ENCODE measurements at regions not wholly inside any gene's neighbourhood (a gene's known extent, or its start where the extent isn't known, plus 50 kb on each side); places are given as distances from the start of the nearest gene placed in this dataset.
"Not testable (repeated sequence)": the region's sequence is repeated elsewhere in the genome, so short reads cannot be mapped to it uniquely, and the experiment has no call there.

DNA sequence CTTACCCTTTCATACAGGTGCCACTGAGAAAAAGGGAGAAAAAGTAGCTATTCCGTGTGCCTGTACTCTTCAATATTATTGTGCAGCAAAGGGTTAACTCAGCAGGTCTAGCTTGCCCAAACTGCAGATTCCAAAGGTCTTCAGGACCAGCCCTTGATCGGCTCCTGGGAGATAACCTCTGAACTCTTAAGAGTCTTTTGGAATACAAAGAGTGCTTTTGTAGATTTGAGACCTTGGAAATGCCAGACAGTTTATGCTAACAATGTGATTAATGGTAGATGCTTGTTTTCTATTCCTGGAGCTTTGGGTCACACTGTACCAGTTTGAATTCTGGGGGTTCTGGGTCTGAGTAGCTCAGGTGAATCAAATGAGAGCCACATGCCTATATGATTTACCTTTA is 844.7 kb upstream of the MIR17HG start:
- no peak for DNase-seq (ENCODE audit: extremely low read depth, low read depth)
- TF ChIP-seq, protein P1, sequence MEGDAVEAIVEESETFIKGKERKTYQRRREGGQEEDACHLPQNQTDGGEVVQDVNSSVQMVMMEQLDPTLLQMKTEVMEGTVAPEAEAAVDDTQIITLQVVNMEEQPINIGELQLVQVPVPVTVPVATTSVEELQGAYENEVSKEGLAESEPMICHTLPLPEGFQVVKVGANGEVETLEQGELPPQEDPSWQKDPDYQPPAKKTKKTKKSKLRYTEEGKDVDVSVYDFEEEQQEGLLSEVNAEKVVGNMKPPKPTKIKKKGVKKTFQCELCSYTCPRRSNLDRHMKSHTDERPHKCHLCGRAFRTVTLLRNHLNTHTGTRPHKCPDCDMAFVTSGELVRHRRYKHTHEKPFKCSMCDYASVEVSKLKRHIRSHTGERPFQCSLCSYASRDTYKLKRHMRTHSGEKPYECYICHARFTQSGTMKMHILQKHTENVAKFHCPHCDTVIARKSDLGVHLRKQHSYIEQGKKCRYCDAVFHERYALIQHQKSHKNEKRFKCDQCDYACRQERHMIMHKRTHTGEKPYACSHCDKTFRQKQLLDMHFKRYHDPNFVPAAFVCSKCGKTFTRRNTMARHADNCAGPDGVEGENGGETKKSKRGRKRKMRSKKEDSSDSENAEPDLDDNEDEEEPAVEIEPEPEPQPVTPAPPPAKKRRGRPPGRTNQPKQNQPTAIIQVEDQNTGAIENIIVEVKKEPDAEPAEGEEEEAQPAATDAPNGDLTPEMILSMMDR (IDR thresholded peaks at IDR 0.05; ENCODE audit: low read depth, low read length), result no peak

DNA sequence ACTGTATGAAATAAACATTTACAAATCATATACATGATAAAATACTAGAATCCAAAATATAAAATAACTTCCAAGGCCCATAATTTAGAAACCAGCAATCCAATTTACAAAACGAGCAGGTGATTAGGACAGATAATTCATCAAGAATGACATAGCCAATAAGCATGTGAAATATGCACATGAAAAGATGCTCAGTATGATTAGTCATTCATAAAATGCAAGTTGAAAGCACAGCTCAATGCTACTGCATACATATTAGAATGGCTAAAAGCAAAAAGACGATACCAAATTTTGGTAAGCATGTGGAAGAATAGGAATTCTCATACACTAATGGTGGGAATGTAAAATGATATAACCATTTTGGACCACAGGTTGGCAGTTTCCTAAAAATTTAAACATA is 837.2 kb upstream of the MIR17HG start:
- TF ChIP-seq, protein P1 (IDR thresholded peaks at IDR 0.05; ENCODE audit: low read depth, low read length), result no peak
- no peak for DNase-seq (ENCODE audit: extremely low read depth, low read depth)

- no peak for DNase-seq (ENCODE audit: extremely low read depth, low read depth)
- TF ChIP-seq, protein P1 (IDR thresholded peaks at IDR 0.05; ENCODE audit: low read depth, low read length), result no peak
These were observed 835.6 kb upstream of the MIR17HG start for GRCh38 chr13:90511903-90512302.

DNA sequence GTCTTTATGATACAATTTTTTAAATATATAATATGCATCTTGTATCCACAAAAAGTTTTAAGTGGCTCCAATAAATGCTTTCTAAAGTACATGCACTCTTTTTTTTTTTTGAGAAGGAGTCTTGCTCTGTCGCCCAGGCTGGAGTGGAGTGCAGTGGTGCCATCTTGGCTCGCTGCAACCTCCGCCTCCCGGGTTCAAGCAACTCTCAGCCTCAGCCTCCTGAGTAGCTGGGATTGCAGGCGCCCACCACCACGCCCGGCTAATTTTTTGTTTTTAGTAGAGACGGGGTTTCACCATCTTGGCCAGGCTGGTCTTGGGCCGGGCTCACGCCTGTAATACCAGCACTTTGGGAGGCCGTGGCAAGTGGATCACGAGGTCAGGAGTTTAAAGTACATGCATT is 832.8 kb upstream of the MIR17HG start:
- not testable (repeated sequence) for DNase-seq (ENCODE audit: extremely low read depth, low read depth)

DNA sequence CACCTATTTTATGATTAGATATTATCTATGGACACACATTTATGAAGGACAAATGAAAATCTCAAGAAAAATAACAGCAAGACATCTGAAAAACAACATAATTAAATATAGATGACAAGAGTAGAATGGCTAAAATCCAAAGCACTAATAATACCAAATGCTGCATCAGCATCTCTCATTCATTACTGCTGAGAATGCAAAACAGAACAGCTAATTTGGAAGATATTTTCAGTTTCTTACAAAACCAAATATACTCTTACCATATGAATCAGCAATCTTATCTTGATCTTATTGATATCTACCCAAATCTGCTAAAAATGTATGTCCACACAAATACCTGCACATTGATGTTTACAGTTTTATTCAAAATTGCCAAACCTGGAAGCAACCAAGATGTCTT is 829.1 kb upstream of the MIR17HG start:
- TF ChIP-seq, protein P1 (IDR thresholded peaks at IDR 0.05; ENCODE audit: low read depth, low read length), result no peak
- no peak for DNase-seq (ENCODE audit: extremely low read depth, low read depth)

DNA sequence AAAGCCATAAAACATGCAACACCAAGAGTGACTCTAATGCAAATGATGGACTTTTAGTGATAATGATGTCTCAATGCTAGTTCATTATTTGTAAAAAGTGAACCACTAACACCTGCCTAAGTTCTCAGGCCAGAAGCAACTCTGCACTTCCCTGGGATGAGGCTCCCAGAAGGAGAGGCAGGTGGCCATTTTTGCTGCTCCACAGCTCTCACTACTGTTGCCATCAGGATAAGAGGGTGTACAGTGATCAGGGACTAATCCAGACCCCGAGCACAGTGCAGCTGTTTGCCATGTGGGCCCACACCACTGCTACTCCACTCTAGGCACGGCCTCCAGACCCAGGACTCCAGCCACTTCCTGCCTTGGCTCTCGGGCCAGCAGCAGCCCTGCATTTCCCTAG is 828.3 kb upstream of the MIR17HG start:
- no peak for DNase-seq (ENCODE audit: extremely low read depth, low read depth)
- TF ChIP-seq, protein P1 (IDR thresholded peaks at IDR 0.05; ENCODE audit: low read depth, low read length), result no peak

GRCh38 chr13:90526711-90527110 is 820.8 kb upstream of the MIR17HG start:
- TF ChIP-seq, protein P1 (IDR thresholded peaks at IDR 0.05; ENCODE audit: low read depth, low read length), result no peak
- no peak for DNase-seq (ENCODE audit: extremely low read depth, low read depth)

- DNase-seq (ENCODE audit: extremely low read depth, low read depth), result no peak
- TF ChIP-seq, protein P1 (IDR thresholded peaks at IDR 0.05; ENCODE audit: low read depth, low read length), result no peak
These were observed 815.7 kb upstream of the MIR17HG start for GRCh38 chr13:90531744-90532143.

Data from AG09319 (cell line).